Dendritic cell treated with granulocyte-macrophage colony-stimulating factor and Interleukin-4, amounts not matched to agents 40 ng/mL and 50 ng/mL, for 4 days (primary cell): ENCODE measurements at regions not wholly inside any gene's neighbourhood (a gene's known extent, or its start where the extent isn't known, plus 50 kb on each side); places are given as distances from the start of the nearest gene placed in this dataset.
"Not testable (repeated sequence)": the region's sequence is repeated elsewhere in the genome, so short reads cannot be mapped to it uniquely, and the experiment has no call there.

Experiments used
- H3K27ac Mint-ChIP-seq: one replicate; pipeline ENCODE4 v1.8.0; 2022; ENCODE audit warnings: mild to moderate bottlenecking, mixed read lengths
- H3K27me3 Mint-ChIP-seq: one replicate; pipeline ENCODE4 v1.8.0; 2022; ENCODE audit warnings: mild to moderate bottlenecking, mixed read lengths
- H3K36me3 Mint-ChIP-seq: one replicate; pipeline ENCODE4 v1.8.0; 2022; ENCODE audit warnings: low read depth, mixed read lengths
- H3K4me1 Mint-ChIP-seq: one replicate; pipeline ENCODE4 v1.8.0; 2022; ENCODE audit warnings: low read depth, mixed read lengths
- H3K4me3 Mint-ChIP-seq: one replicate; pipeline ENCODE4 v1.8.0; 2022; ENCODE audit warnings: mild to moderate bottlenecking, moderate library complexity, mixed read lengths
- H3K9me3 Mint-ChIP-seq: one replicate; pipeline ENCODE4 v1.8.0; 2022; ENCODE audit warnings: mixed read lengths
- intact Hi-C: fragments of 100-400 bp; cut with micrococcal nuclease; formaldehyde crosslinking; loops from one replicate; pipeline ENCODE4 v1.15.0; 2022

- H3K36me3 Mint-ChIP-seq, result no peaks in the 10 kb centered on the region
- intact Hi-C loops, result no loop called here
- H3K27ac Mint-ChIP-seq, result no peak overlapping the region
- H3K4me1 Mint-ChIP-seq, result no peaks in the 10 kb centered on the region
- no peaks in the 10 kb centered on the region for H3K9me3 Mint-ChIP-seq
- H3K27me3 Mint-ChIP-seq, result no peaks in the 10 kb centered on the region
- no peak overlapping the region for H3K4me3 Mint-ChIP-seq
These were observed 656.7 kb downstream of the GABRG1 start for GRCh38 chr4:45467157-45467556.

- H3K9me3 Mint-ChIP-seq, H3K27ac Mint-ChIP-seq, H3K36me3 Mint-ChIP-seq, H3K4me1 Mint-ChIP-seq, H3K27me3 Mint-ChIP-seq, H3K4me3 Mint-ChIP-seq, intact Hi-C loops: not testable (repeated sequence)
These were observed 663.7 kb downstream of the GABRG1 start for GRCh38 chr4:45460157-45460556.

GRCh38 chr4:45455217-45455616 lies 668.6 kb downstream of the GABRG1 start:
- no peak overlapping the region for H3K4me3 Mint-ChIP-seq
- no peak overlapping the region for H3K27ac Mint-ChIP-seq
- H3K27me3 Mint-ChIP-seq, result no peaks in the 10 kb centered on the region
- H3K4me1 Mint-ChIP-seq, result no peaks in the 10 kb centered on the region
- intact Hi-C loops, result no loop called here
- peaks cover 2% of the 10 kb centered on the region for H3K9me3 Mint-ChIP-seq
- no peaks in the 10 kb centered on the region for H3K36me3 Mint-ChIP-seq

GRCh38 chr4:45453258-45453853 lies 670.5 kb downstream of the GABRG1 start:
- Mint-ChIP-seq H3K27me3 (no peaks in the 10 kb centered on the region), H3K4me3 (no peak overlapping the region), H3K27ac (no peak overlapping the region), H3K9me3 (no peaks in the 10 kb centered on the region), H3K4me1 (no peaks in the 10 kb centered on the region), H3K36me3 (no peaks in the 10 kb centered on the region)
- intact Hi-C loops, result no loop called here

- H3K27me3 Mint-ChIP-seq, result no peaks in the 10 kb centered on the region
- no peak overlapping the region for H3K27ac Mint-ChIP-seq
- no peak overlapping the region for H3K4me3 Mint-ChIP-seq
- H3K4me1 Mint-ChIP-seq, result no peaks in the 10 kb centered on the region
- H3K36me3 Mint-ChIP-seq, result no peaks in the 10 kb centered on the region
- intact Hi-C loops, result no loop called here
- H3K9me3 Mint-ChIP-seq, result no peaks in the 10 kb centered on the region
These were observed 681.4 kb downstream of the GABRG1 start for GRCh38 chr4:45442466-45442865.

GRCh38 chr4:45438047-45438446 lies 685.8 kb downstream of the GABRG1 start:
- intact Hi-C loops, result no loop called here
- Mint-ChIP-seq H3K4me1 (no peaks in the 10 kb centered on the region), H3K36me3 (no peaks in the 10 kb centered on the region), H3K27me3 (no peaks in the 10 kb centered on the region), H3K9me3 (no peaks in the 10 kb centered on the region), H3K4me3 (no peak overlapping the region), H3K27ac (no peak overlapping the region)

GRCh38 chr4:45437381-45437780 lies 686.5 kb downstream of the GABRG1 start:
- Mint-ChIP-seq H3K9me3 (no peaks in the 10 kb centered on the region), H3K27ac (no peak overlapping the region), H3K4me1 (no peaks in the 10 kb centered on the region), H3K27me3 (no peaks in the 10 kb centered on the region), H3K4me3 (no peak overlapping the region), H3K36me3 (no peaks in the 10 kb centered on the region)
- intact Hi-C loops, result no loop called here

- H3K4me1 Mint-ChIP-seq, result no peaks in the 10 kb centered on the region
- H3K36me3 Mint-ChIP-seq, result no peaks in the 10 kb centered on the region
- no peaks in the 10 kb centered on the region for H3K27me3 Mint-ChIP-seq
- H3K4me3 Mint-ChIP-seq, result no peak overlapping the region
- H3K9me3 Mint-ChIP-seq, result peaks cover 25% of the 10 kb centered on the region
- no peak overlapping the region for H3K27ac Mint-ChIP-seq
- intact Hi-C loops, result no loop called here
These were observed 698.7 kb downstream of the GABRG1 start for GRCh38 chr4:45425135-45425534.

GRCh38 chr4:45423896-45424295 lies 697.5 kb upstream of the GNPDA2 start:
- H3K27ac Mint-ChIP-seq, result no peak overlapping the region
- H3K9me3 Mint-ChIP-seq, result peaks cover 25% of the 10 kb centered on the region
- intact Hi-C loops, result no loop called here
- H3K36me3 Mint-ChIP-seq, result no peaks in the 10 kb centered on the region
- H3K27me3 Mint-ChIP-seq, result no peaks in the 10 kb centered on the region
- H3K4me1 Mint-ChIP-seq, result no peaks in the 10 kb centered on the region
- no peak overlapping the region for H3K4me3 Mint-ChIP-seq

- peaks cover 25% of the 10 kb centered on the region for H3K9me3 Mint-ChIP-seq
- intact Hi-C loops, H3K4me1 Mint-ChIP-seq, H3K27me3 Mint-ChIP-seq, H3K4me3 Mint-ChIP-seq, H3K27ac Mint-ChIP-seq, H3K36me3 Mint-ChIP-seq: not testable (repeated sequence)
These were observed 693.8 kb upstream of the GNPDA2 start for GRCh38 chr4:45420091-45420674.

- no peak overlapping the region for H3K4me3 Mint-ChIP-seq
- H3K36me3 Mint-ChIP-seq, result no peaks in the 10 kb centered on the region
- H3K27me3 Mint-ChIP-seq, result no peaks in the 10 kb centered on the region
- no peaks in the 10 kb centered on the region for H3K4me1 Mint-ChIP-seq
- no peak overlapping the region for H3K27ac Mint-ChIP-seq
- intact Hi-C loops, result no loop called here
- peaks cover 12% of the 10 kb centered on the region for H3K9me3 Mint-ChIP-seq
These were observed 684.4 kb upstream of the GNPDA2 start for GRCh38 chr4:45410701-45411210.

GRCh38 chr4:45409536-45409935 lies 683.2 kb upstream of the GNPDA2 start:
- Mint-ChIP-seq H3K36me3 (no peaks in the 10 kb centered on the region), H3K9me3 (peaks cover 18% of the 10 kb centered on the region), H3K4me3 (no peak overlapping the region), H3K4me1 (no peaks in the 10 kb centered on the region), H3K27ac (no peak overlapping the region), H3K27me3 (no peaks in the 10 kb centered on the region)
- intact Hi-C loops, result no loop called here

GRCh38 chr4:45408996-45409395 lies 682.6 kb upstream of the GNPDA2 start:
- no peaks in the 10 kb centered on the region for H3K36me3 Mint-ChIP-seq
- peaks cover 23% of the 10 kb centered on the region for H3K9me3 Mint-ChIP-seq
- no peak overlapping the region for H3K27ac Mint-ChIP-seq
- intact Hi-C loops, result no loop called here
- no peak overlapping the region for H3K4me3 Mint-ChIP-seq
- H3K27me3 Mint-ChIP-seq, result no peaks in the 10 kb centered on the region
- no peaks in the 10 kb centered on the region for H3K4me1 Mint-ChIP-seq

- no peak overlapping the region for H3K4me3 Mint-ChIP-seq
- peaks cover 34% of the 10 kb centered on the region for H3K9me3 Mint-ChIP-seq
- no peaks in the 10 kb centered on the region for H3K27me3 Mint-ChIP-seq
- H3K36me3 Mint-ChIP-seq, result no peaks in the 10 kb centered on the region
- no peaks in the 10 kb centered on the region for H3K4me1 Mint-ChIP-seq
- H3K27ac Mint-ChIP-seq, result no peak overlapping the region
- intact Hi-C loops, result no loop called here
These were observed 672.8 kb upstream of the GNPDA2 start for GRCh38 chr4:45399116-45399515.

- H3K36me3 Mint-ChIP-seq, result no peaks in the 10 kb centered on the region
- intact Hi-C loops, result no loop called here
- no peaks in the 10 kb centered on the region for H3K4me1 Mint-ChIP-seq
- H3K9me3 Mint-ChIP-seq, result peaks cover 24% of the 10 kb centered on the region
- H3K27me3 Mint-ChIP-seq, result no peaks in the 10 kb centered on the region
- no peak overlapping the region for H3K27ac Mint-ChIP-seq
- H3K4me3 Mint-ChIP-seq, result no peak overlapping the region
These were observed 659.0 kb upstream of the GNPDA2 start for GRCh38 chr4:45385306-45385705.
